Cardiac fibroblast (primary cell): ENCODE measurements at regions not wholly inside any gene's neighbourhood (a gene's known extent, or its start where the extent isn't known, plus 50 kb on each side); places are given as distances from the start of the nearest gene placed in this dataset.

Source experiments
- DNase-seq, 2 donors: peaks; one replicate each; pipeline versions ENCODE4 v3.0.0 to v3.0.0-alpha.2; 2010; ENCODE audit warnings: low read depth in 2 of 2
- H3K4me3 ChIP-seq, 2 donors: replicated peaks in 1 of 2; 1 replicate in 1 of 2; 2 replicates in 1 of 2; pipeline ENCODE4 v1.5.1; 2011; ENCODE audit warnings: low read depth in 2 of 2, low read length in 2 of 2, mild to moderate bottlenecking in 2 of 2, moderate library complexity in 1 of 2
- TF ChIP-seq, protein P1 (sequence below): IDR thresholded peaks from one replicate; pipeline ENCODE4 v1.5.1; 2011; ENCODE audit warnings: low read depth, mild to moderate bottlenecking, low read length, inconsistent platforms

DNA sequence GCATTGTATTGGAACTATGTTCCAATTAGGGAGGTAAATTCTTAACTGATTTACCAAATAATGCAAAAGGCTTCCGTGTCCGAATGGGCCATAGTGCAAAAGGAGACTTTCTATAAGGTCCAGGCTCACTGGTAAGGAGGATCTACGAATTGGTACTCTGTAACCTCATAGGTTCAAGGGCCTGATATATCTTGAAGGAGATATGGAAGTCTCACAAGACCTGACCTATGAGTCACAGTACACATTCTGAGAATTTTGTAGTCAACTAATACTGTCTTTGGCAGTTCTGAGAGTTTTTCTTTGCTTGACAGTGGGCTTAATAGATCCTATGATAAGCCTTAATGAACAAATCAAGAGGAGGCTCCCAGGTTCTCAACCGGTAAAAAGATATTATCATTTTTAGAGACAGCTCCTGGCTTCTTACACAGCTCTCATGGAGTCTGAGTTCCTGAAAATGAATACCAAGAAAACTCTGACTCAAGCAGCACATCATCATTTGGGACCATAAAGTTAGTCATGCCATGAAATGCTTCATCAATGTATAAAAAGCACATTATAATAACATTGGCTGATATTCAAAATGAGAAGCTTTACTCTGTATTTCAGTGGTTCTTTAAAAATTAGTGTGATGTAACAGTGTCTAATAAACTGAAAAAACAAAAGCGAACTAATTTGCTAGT is 1275.2 kb upstream of the CRIM1 start:
- H3K4me3 ChIP-seq: no peak overlapping the region
- peak in 1 of 2 donors; percentile 38 for DNase-seq
- TF ChIP-seq, protein P1, sequence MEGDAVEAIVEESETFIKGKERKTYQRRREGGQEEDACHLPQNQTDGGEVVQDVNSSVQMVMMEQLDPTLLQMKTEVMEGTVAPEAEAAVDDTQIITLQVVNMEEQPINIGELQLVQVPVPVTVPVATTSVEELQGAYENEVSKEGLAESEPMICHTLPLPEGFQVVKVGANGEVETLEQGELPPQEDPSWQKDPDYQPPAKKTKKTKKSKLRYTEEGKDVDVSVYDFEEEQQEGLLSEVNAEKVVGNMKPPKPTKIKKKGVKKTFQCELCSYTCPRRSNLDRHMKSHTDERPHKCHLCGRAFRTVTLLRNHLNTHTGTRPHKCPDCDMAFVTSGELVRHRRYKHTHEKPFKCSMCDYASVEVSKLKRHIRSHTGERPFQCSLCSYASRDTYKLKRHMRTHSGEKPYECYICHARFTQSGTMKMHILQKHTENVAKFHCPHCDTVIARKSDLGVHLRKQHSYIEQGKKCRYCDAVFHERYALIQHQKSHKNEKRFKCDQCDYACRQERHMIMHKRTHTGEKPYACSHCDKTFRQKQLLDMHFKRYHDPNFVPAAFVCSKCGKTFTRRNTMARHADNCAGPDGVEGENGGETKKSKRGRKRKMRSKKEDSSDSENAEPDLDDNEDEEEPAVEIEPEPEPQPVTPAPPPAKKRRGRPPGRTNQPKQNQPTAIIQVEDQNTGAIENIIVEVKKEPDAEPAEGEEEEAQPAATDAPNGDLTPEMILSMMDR: no peak

DNA sequence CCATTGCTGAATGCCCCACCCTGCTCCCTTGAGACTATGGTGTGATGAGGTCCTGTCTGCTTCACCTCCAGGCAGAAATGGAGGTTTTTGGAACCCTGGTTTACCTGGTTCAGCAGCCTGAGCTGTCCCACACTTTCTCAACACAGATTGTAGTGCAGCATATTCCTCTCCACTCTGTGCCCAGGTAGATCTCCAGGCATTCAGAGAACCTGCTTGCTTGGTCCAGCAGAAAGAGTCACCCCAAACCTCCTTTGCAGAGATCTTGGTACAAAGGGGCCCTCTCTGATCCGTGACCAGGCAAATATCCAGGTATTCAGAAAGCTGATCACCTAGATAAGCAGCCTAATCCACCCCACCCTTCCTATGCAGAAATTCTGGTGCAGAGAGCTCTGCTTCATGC is 1288.2 kb upstream of the CRIM1 start:
- TF ChIP-seq, protein P1: no peak
- H3K4me3 ChIP-seq: no peak overlapping the region
- DNase-seq: no peak

DNA sequence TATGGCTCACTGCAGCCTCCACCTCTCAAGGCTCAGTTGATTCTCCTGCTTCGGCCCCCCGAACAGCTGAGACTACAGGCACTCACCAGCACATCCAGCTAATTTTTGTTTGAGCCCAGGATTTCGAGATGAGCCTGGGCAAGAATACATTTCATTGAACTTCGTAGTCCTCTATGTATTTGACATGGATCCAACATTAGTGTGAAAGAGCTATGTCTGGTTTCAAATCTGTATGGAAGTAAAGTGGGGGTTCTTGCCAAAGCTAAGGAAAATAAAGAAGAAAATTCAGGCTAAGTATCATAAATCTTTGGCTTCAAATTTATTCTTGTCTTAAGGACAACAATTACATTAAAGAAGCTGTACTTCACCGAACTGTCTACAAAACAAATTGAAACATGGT is 1291.7 kb upstream of the CRIM1 start:
- no peak for DNase-seq
- TF ChIP-seq, protein P1: no peak
- H3K4me3 ChIP-seq: no peak overlapping the region

DNA sequence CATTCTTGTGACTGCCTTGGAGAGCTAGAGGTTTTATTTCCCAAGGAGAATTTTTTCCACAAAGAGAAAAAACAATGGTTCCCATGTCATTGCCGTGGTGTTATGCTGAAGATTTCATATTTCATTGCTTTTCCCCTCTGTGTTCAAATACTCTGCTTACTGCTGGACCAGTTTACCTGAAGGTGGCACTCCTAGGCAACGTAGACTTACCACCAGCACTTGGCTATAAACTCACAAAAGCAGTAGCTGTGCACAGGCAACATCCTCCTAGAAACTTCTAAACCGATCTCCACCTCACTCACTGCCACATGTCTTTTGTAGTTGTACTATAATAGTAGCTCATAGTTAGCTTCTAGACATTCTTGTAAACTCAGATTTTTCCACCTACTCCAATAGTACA is 1319.7 kb upstream of the CRIM1 start:
- no peak overlapping the region for H3K4me3 ChIP-seq
- DNase-seq: no peak
- TF ChIP-seq, protein P1: no peak

DNA sequence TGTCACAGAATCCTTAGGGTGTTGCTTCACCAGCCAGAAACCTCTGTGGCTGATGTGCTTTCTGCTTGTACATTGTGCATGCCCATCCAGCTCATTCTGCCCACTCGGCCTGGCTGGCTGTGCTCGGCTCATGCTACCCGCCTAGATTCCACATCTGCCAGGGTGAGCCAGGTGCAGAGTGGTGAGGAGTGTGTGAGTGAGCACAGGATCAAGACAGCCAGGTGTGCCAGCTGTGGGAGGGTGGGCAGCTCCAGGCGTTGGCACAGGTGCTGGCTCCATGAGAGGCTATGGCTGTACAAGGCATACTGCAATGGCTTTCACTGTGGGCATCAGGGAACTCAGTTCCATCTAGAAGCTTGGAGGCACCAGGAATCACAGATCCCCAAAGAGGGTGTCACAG is 1321.8 kb upstream of the CRIM1 start:
- TF ChIP-seq, protein P1: no peak
- no peak for DNase-seq
- H3K4me3 ChIP-seq: no peak overlapping the region

DNA sequence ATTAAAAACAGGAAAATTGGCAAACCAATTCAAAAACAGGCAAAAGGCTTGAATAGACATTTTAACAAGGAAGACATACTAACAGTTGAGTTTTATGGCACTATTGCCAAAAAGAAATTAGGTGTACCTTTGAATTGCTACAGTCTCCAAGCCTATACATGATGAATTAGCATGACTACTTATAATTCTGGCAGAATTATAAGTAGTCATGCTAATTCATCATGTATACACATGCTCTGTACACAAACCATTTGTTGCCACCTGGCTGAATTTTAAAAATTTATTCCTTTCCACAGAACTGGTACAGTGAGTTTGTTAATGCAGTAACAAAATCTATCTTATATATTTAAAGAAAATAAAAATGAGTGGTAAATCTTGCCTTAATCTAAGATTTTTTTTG is 1332.0 kb upstream of the CRIM1 start:
- TF ChIP-seq, protein P1: no peak
- no peak overlapping the region for H3K4me3 ChIP-seq
- no peak for DNase-seq

DNA sequence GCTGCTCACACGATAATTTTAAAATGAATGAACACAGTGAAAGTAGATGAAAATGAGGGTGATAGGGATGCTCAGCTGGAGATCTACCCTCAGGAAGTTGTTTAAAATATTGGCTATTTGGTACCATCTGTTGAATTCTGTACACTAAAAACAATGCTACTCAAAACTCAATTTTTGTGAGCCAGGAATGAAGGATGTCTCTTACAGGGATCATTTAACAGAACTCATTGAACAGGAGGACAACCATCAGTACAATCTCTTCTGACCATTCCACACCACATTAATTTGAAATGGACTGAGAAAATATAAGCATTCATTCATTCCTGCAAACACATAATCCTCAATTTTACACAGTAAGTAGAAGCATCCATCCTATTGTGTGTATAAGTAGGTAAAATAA is 1355.1 kb upstream of the CRIM1 start:
- DNase-seq: no peak
- H3K4me3 ChIP-seq: no peak overlapping the region
- TF ChIP-seq, protein P1: no peak
